Liver (tissue), 7 donors: ENCODE measurements at regions not wholly inside any gene's neighbourhood (a gene's known extent, or its start where the extent isn't known, plus 50 kb on each side); places are given as distances from the start of the nearest gene placed in this dataset.

ENCODE experiments used
- DNase-seq: peaks from one replicate; pipeline ENCODE4 v3.0.0-alpha.2; 2017; ENCODE audit warnings: low spot score
- H3K27ac ChIP-seq, 2 donors: one replicate each; pipeline ENCODE4 v1.7.0; 2013; ENCODE audit warnings: inconsistent platforms in 2 of 2, low read length in 2 of 2, control low read depth in 1 of 2, low read depth in 1 of 2, mild to moderate bottlenecking in 1 of 2
- H3K27me3 ChIP-seq, 4 donors: one replicate each; pipeline versions ENCODE4 v1.6.1 to v1.7.0; 2013; ENCODE audit warnings: low read length in 3 of 4, inconsistent platforms in 1 of 4, mild to moderate bottlenecking in 1 of 4, moderate library complexity in 1 of 4; ENCODE audit not compliant: control insufficient read depth in 4 of 4, insufficient read depth in 4 of 4
- H3K36me3 ChIP-seq, 4 donors: one replicate each; pipeline versions ENCODE4 v1.6.1 to v1.7.0; 2013; ENCODE audit warnings: low read length in 3 of 4, mild to moderate bottlenecking in 3 of 4, low read depth in 1 of 4, moderate library complexity in 1 of 4; ENCODE audit not compliant: control insufficient read depth in 4 of 4, insufficient read depth in 3 of 4
- H3K4me1 ChIP-seq, 4 donors: one replicate each; pipeline versions ENCODE4 v1.6.1 to v1.7.0; 2013; ENCODE audit warnings: low read length in 3 of 4, mild to moderate bottlenecking in 3 of 4, moderate library complexity in 1 of 4; ENCODE audit not compliant: control insufficient read depth in 4 of 4, insufficient read depth in 4 of 4
- H3K4me3 ChIP-seq, 3 donors: one replicate each; pipeline versions ENCODE4 v1.6.1 to v1.7.0; 2013; ENCODE audit warnings: low read length in 3 of 3, control low read depth in 1 of 3, low read depth in 1 of 3, mild to moderate bottlenecking in 1 of 3
- H3K9ac ChIP-seq, 2 donors: one replicate each; pipeline ENCODE4 v1.7.0; 2013; ENCODE audit warnings: low read length in 2 of 2, mild to moderate bottlenecking in 2 of 2, moderate library complexity in 2 of 2, control low read depth in 1 of 2, low read depth in 1 of 2
- H3K9me3 ChIP-seq, 4 donors: one replicate each; pipeline versions ENCODE4 v1.6.1 to v1.7.0; 2013; ENCODE audit warnings: low read length in 3 of 4; ENCODE audit not compliant: control insufficient read depth in 4 of 4
- ATF3 ChIP-seq: IDR thresholded peaks from 2 replicates; pipeline ENCODE4 v1.6.1; 2016; ENCODE audit warnings: antibody characterized with exemption
- EGR1 ChIP-seq, 2 donors: IDR thresholded peaks; 2 replicates each; pipeline ENCODE4 v1.6.1; 2016 to 2018; ENCODE audit warnings: antibody characterized with exemption in 2 of 2, low read depth in 2 of 2
- FOXA1 ChIP-seq: IDR thresholded peaks from 2 replicates; pipeline ENCODE4 v1.6.1; 2016; ENCODE audit warnings: antibody characterized with exemption
- FOXA2 ChIP-seq: IDR thresholded peaks from 2 replicates; pipeline ENCODE4 v1.6.1; 2016; ENCODE audit warnings: antibody characterized with exemption
- GABPA ChIP-seq, 2 donors: IDR thresholded peaks in 1 of 2; conservative IDR thresholded peaks in 1 of 2; 2 replicates each; pipeline ENCODE4 v1.6.1; 2016; ENCODE audit warnings: antibody characterized with exemption in 2 of 2, mild to moderate bottlenecking in 1 of 2, moderate library complexity in 1 of 2
- HNF4A ChIP-seq, 2 donors: conservative IDR thresholded peaks; 2 replicates each; pipeline ENCODE4 v1.6.1; 2016; ENCODE audit warnings: antibody characterized with exemption in 2 of 2, mild to moderate bottlenecking in 2 of 2
- HNF4G ChIP-seq: IDR thresholded peaks from 2 replicates; pipeline ENCODE4 v1.6.1; 2016; ENCODE audit warnings: antibody characterized with exemption
- MAX ChIP-seq: IDR thresholded peaks from 2 replicates; pipeline ENCODE4 v1.6.1; 2016; ENCODE audit warnings: antibody characterized with exemption
- NR2F2 ChIP-seq: IDR thresholded peaks from 2 replicates; pipeline ENCODE4 v1.6.1; 2016; ENCODE audit warnings: antibody characterized with exemption
- RAD21 ChIP-seq, 2 donors: IDR thresholded peaks; 2 replicates each; pipeline ENCODE4 v1.6.1; 2016; ENCODE audit warnings: antibody characterized with exemption in 2 of 2, mild to moderate bottlenecking in 2 of 2
- REST ChIP-seq: IDR thresholded peaks from 2 replicates; pipeline ENCODE4 v1.6.1; 2016; ENCODE audit warnings: antibody characterized with exemption, mild to moderate bottlenecking
- RXRA ChIP-seq, 2 donors: IDR thresholded peaks; 2 replicates each; pipeline ENCODE4 v1.6.1; 2017 to 2018; ENCODE audit warnings: antibody characterized with exemption in 2 of 2, mild to moderate bottlenecking in 1 of 2
- YY1 ChIP-seq: IDR thresholded peaks from 2 replicates; pipeline ENCODE4 v1.6.1; 2016; ENCODE audit warnings: antibody characterized with exemption, mild to moderate bottlenecking
- WGBS: extraction: QIAGEN DNeasy Blood & Tissue Kit; methylation state at CpG from one replicate; pipeline ENCODE4 v1.1.7; 2013; 5-methylcytosine and 5-hydroxymethylcytosine counted together
- donor health status: healthy.
- donor health status: healthy.
- donor health status: healthy.
- donor health status: healthy.

- peak; percentile 24 for DNase-seq
- Histone ChIP-seq H3K9ac (no peak overlapping the region), H3K27me3 (no peaks in the 10 kb centered on the region), H3K4me3 (no peak overlapping the region), H3K27ac (no peak overlapping the region), H3K4me1 (no peaks in the 10 kb centered on the region), H3K36me3 (no peaks in the 10 kb centered on the region), H3K9me3 (no peaks in the 10 kb centered on the region)
- 83% methylated on average over 14 of the region's 14 CpGs for WGBS
- TF ChIP-seq FOXA2 (no peak), ATF3 (no peak), NR2F2 (no peak), RAD21 (IDR thresholded peaks at IDR 0.05) (no peak), REST (no peak), EGR1 (IDR thresholded peaks at IDR 0.05; ENCODE audit: low read depth in 2 of 2) (no peak)
Observed at GRCh38 chr17:83182620-83183101, 103.3 kb downstream of the METRNL start.

GRCh38 chr17:83183145-83183948 lies 103.9 kb downstream of the METRNL start:
- peak; percentile 27 for DNase-seq
- 91% methylated on average over 28 of the region's 28 CpGs for WGBS
- Histone ChIP-seq H3K4me1 (no peaks in the 10 kb centered on the region), H3K36me3 (no peaks in the 10 kb centered on the region), H3K9me3 (peaks cover 0 to 2% (median 0%) of the 10 kb centered on the region in 4 donors), H3K4me3 (no peak overlapping the region), H3K27me3 (no peaks in the 10 kb centered on the region), H3K9ac (no peak overlapping the region), H3K27ac (no peak overlapping the region)
- TF ChIP-seq EGR1 (IDR thresholded peaks at IDR 0.05; ENCODE audit: low read depth in 2 of 2) (no peak), RXRA (IDR thresholded peaks at IDR 0.05) (no peak), MAX (no peak), FOXA2 (no peak), REST (no peak), RAD21 (IDR thresholded peaks at IDR 0.05) (no peak), ATF3 (no peak), FOXA1 (no peak), HNF4A (conservative IDR thresholded peaks at IDR 0.05) (no peak), YY1 (no peak), HNF4G (no peak), GABPA (IDR thresholded peaks at IDR 0.05 in 1 of 2, conservative IDR thresholded peaks at IDR 0.05 in 1 of 2) (no peak)
